ENCODE measurements at regions not wholly inside any gene's neighbourhood (a gene's known extent, or its start where the extent isn't known, plus 50 kb on each side); places are given as distances from the start of the nearest gene placed in this dataset.

DNA sequence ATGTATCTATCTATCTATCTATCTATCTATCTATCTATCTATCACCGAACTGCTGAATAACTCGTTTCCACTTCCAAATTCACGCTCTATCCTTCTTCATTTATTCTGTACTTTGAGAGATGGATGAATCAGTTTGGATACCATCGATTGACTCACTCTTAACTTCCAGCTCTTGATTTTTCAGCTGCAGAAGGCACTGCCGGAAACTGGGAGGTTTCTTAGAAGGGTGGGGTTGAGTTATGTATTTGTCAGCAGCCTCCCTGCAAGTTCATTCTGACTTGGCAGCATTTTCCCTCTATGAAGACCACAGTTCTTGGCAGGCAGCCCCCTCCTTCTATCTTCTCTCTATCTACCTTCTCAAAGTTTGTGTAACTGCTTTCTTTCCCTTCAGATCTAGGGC is 112.0 kb upstream of the MAGEB18 start:
- TF ChIP-seq POLR2A (IDR thresholded peaks at IDR 0.05; ENCODE audit: low read depth, low read length) (no peak), POLR2AphosphoS5 (IDR thresholded peaks at IDR 0.05; ENCODE audit: low read depth, low read length) (no peak), PAX5 (IDR thresholded peaks at IDR 0.05; ENCODE audit: insufficient read depth, low read length, severe bottlenecking) (no peak), TAF1 (IDR thresholded peaks at IDR 0.05; ENCODE audit: low read depth, low read length) (no peak), POU2F2 (IDR thresholded peaks at IDR 0.05; ENCODE audit: low read depth, low read length) (no peak), SPI1 (IDR thresholded peaks at IDR 0.05; ENCODE audit: low read depth, low read length) (no peak)
